Stimulated activated CD8-positive, alpha-beta memory T cell treated with anti-CD3 and anti-CD28 coated beads, Interleukin-12 subunit alpha, Interleukin-12 subunit beta, amount 100 ng/mL, for 4 hours (primary cell): ENCODE measurements at regions not wholly inside any gene's neighbourhood (a gene's known extent, or its start where the extent isn't known, plus 50 kb on each side); places are given as distances from the start of the nearest gene placed in this dataset.
"Not testable (repeated sequence)": the region's sequence is repeated elsewhere in the genome, so short reads cannot be mapped to it uniquely, and the experiment has no call there.

ENCODE experiments used
- DNase-seq: peaks from one replicate; pipeline ENCODE4 v3.0.0-alpha.2; 2020; ENCODE audit warnings: low read depth

GRCh38 chr13:82566864-82567263, 1315.4 kb downstream of the SLITRK1 start:
- no peak for DNase-seq

- DNase-seq: no peak
These were observed 1317.1 kb downstream of the SLITRK1 start for GRCh38 chr13:82565201-82565600.

- DNase-seq: no peak
These were observed 1321.4 kb downstream of the SLITRK1 start for GRCh38 chr13:82560889-82561288.

- no peak for DNase-seq
These were observed 1359.4 kb downstream of the SLITRK1 start for GRCh38 chr13:82522872-82523271.

GRCh38 chr13:82506805-82507414, 1375.4 kb downstream of the SLITRK1 start:
- no peak for DNase-seq

GRCh38 chr13:82501834-82502233, 1380.4 kb downstream of the SLITRK1 start:
- DNase-seq: no peak

- no peak for DNase-seq
These were observed 1401.9 kb downstream of the SLITRK1 start for GRCh38 chr13:82480415-82480814.

- no peak for DNase-seq
These were observed 1404.8 kb downstream of the SLITRK1 start for GRCh38 chr13:82477436-82477835.

- no peak for DNase-seq
These were observed 1414.6 kb downstream of the SLITRK1 start for GRCh38 chr13:82467626-82468025.

- DNase-seq: not testable (repeated sequence)
These were observed 1422.7 kb downstream of the SLITRK1 start for GRCh38 chr13:82459575-82459974.

- DNase-seq: no peak
These were observed 1424.1 kb downstream of the SLITRK1 start for GRCh38 chr13:82458169-82458568.

GRCh38 chr13:82457548-82457947, 1424.7 kb downstream of the SLITRK1 start:
- DNase-seq: not testable (repeated sequence)

- DNase-seq: no peak
These were observed 1434.7 kb downstream of the SLITRK1 start for GRCh38 chr13:82447416-82448077.

- DNase-seq: no peak
These were observed 1442.9 kb downstream of the SLITRK1 start for GRCh38 chr13:82439159-82439904.

GRCh38 chr13:82438320-82438719, 1444.0 kb downstream of the SLITRK1 start:
- no peak for DNase-seq

- DNase-seq: no peak
These were observed 1446.1 kb downstream of the SLITRK1 start for GRCh38 chr13:82436099-82436585.

- DNase-seq: no peak
These were observed 1449.3 kb downstream of the SLITRK1 start for GRCh38 chr13:82432949-82433348.

- DNase-seq: no peak
These were observed 1469.5 kb downstream of the SLITRK1 start for GRCh38 chr13:82412749-82413148.

GRCh38 chr13:82407321-82407720, 1475.0 kb downstream of the SLITRK1 start:
- no peak for DNase-seq

- DNase-seq: no peak
These were observed 1507.6 kb downstream of the SLITRK1 start for GRCh38 chr13:82374719-82375118.

GRCh38 chr13:82370316-82370715, 1512.0 kb downstream of the SLITRK1 start:
- DNase-seq: no peak

GRCh38 chr13:82364525-82364924, 1517.7 kb downstream of the SLITRK1 start:
- no peak for DNase-seq

- no peak for DNase-seq
These were observed 1524.0 kb downstream of the SLITRK1 start for GRCh38 chr13:82358284-82358683.
